Upper lobe of left lung (tissue), 6 donors: ENCODE measurements at regions not wholly inside any gene's neighbourhood (a gene's known extent, or its start where the extent isn't known, plus 50 kb on each side); places are given as distances from the start of the nearest gene placed in this dataset.
"Not testable (repeated sequence)": the region's sequence is repeated elsewhere in the genome, so short reads cannot be mapped to it uniquely, and the experiment has no call there.

Experiments used
- ATAC-seq, 2 donors: fragments of 200-7000 bp; cut with Tn5 transposase; one replicate each; pipeline ENCODE4 v1.9.1; 2022; ENCODE audit warnings: mild to moderate bottlenecking in 2 of 2, moderate library complexity in 2 of 2; ENCODE audit not compliant: low FRiP score in 2 of 2
- DNase-seq, 2 donors: peaks; one replicate each; pipeline ENCODE4 v3.0.0-alpha.2; 2019 to 2020
- H3K27ac ChIP-seq, 4 donors: fragments of 200-600 bp; sonication (generic); one replicate each; pipeline ENCODE4 v1.5.1; 2016 to 2019
- H3K27me3 ChIP-seq, 4 donors: fragments of 200-600 bp; sonication (generic); one replicate each; pipeline ENCODE4 v1.5.1; 2017 to 2019
- H3K36me3 ChIP-seq, 4 donors: fragments of 200-600 bp; sonication (generic); one replicate each; pipeline ENCODE4 v1.5.1; 2016 to 2019
- H3K4me1 ChIP-seq, 4 donors: fragments of 200-600 bp; sonication (generic); one replicate each; pipeline ENCODE4 v1.5.1; 2018 to 2019
- H3K4me3 ChIP-seq, 4 donors: fragments of 200-600 bp; sonication (generic); one replicate each; pipeline ENCODE4 v1.5.1; 2017 to 2019; ENCODE audit warnings: mild to moderate bottlenecking in 2 of 4, moderate library complexity in 1 of 4
- H3K9me3 ChIP-seq, 4 donors: fragments of 200-600 bp; sonication (generic); one replicate each; pipeline ENCODE4 v1.5.1; 2018 to 2019
- EP300 ChIP-seq, 4 donors: sonication (generic); formaldehyde crosslinking; IDR thresholded peaks; one replicate each; pipeline ENCODE4 v1.5.1; 2017; ENCODE audit warnings: antibody characterized with exemption in 4 of 4, control low read depth in 2 of 4
- POLR2A ChIP-seq, 4 donors: fragments of 450-650 bp; IDR thresholded peaks; one replicate each; pipeline ENCODE4 v1.5.1; 2016 to 2017; ENCODE audit warnings: antibody characterized with exemption in 4 of 4, mild to moderate bottlenecking in 2 of 4
- POLR2AphosphoS5 ChIP-seq, 2 donors: sonication (generic); formaldehyde crosslinking; IDR thresholded peaks; one replicate each; pipeline ENCODE4 v1.5.1; 2017; ENCODE audit warnings: antibody characterized with exemption in 2 of 2
- WGBS, 2 donors: methylation state at CpG; one replicate each; pipeline ENCODE4 v1.1.5; 2017 to 2018; 5-methylcytosine and 5-hydroxymethylcytosine counted together
- TF ChIP-seq, protein P1 (sequence below), 6 experiments: fragments of 450-650 bp in 4 of 6; fragments of 200-600 bp in 2 of 6; sonication (generic) in 2 of 6; IDR thresholded peaks; one replicate each; pipeline ENCODE4 v1.5.1; 2016 to 2019; ENCODE audit warnings: antibody characterized with exemption in 6 of 6
- donor health status: DM: no; HTN: no; CAD: no; lungs with moderate emphysema.
- donor health status: DM: no; HTN: yes; CAD: no; lungs with severe emphysema.

DNA sequence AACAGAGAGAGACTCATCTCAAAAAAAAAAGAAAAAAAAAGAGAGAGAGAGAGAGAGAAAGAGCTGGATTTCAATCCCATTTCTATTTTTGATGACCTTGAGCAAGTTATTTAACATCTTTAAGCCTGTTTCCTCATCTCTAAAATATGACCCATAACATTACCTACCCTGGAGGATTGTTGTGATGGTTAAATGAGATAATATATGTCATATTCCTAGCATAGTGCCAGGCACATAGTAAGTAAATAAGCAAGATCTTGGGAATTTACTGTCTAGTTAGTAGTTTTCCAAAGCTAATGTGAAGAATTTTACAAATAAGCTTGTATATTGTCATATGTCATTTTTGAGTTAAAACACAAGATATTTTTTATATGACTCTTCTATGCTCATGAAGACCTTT, 236.5 kb downstream of the PHLDA1 start:
- H3K9me3 ChIP-seq: no peaks in the 10 kb centered on the region
- no peaks in the 10 kb centered on the region for H3K27me3 ChIP-seq
- H3K27ac ChIP-seq: no peak overlapping the region
- TF ChIP-seq, protein P1, sequence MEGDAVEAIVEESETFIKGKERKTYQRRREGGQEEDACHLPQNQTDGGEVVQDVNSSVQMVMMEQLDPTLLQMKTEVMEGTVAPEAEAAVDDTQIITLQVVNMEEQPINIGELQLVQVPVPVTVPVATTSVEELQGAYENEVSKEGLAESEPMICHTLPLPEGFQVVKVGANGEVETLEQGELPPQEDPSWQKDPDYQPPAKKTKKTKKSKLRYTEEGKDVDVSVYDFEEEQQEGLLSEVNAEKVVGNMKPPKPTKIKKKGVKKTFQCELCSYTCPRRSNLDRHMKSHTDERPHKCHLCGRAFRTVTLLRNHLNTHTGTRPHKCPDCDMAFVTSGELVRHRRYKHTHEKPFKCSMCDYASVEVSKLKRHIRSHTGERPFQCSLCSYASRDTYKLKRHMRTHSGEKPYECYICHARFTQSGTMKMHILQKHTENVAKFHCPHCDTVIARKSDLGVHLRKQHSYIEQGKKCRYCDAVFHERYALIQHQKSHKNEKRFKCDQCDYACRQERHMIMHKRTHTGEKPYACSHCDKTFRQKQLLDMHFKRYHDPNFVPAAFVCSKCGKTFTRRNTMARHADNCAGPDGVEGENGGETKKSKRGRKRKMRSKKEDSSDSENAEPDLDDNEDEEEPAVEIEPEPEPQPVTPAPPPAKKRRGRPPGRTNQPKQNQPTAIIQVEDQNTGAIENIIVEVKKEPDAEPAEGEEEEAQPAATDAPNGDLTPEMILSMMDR (IDR thresholded peaks at IDR 0.05): no peak
- no peak for TF ChIP-seq EP300 (IDR thresholded peaks at IDR 0.05)
- TF ChIP-seq POLR2A (IDR thresholded peaks at IDR 0.05): no peak
- TF ChIP-seq POLR2AphosphoS5 (IDR thresholded peaks at IDR 0.05): no peak
- no peaks in the 10 kb centered on the region for H3K4me1 ChIP-seq
- H3K4me3 ChIP-seq: no peak overlapping the region
- ATAC-seq (no peak), DNase-seq (no peak)
- no peaks in the 10 kb centered on the region for H3K36me3 ChIP-seq

DNA sequence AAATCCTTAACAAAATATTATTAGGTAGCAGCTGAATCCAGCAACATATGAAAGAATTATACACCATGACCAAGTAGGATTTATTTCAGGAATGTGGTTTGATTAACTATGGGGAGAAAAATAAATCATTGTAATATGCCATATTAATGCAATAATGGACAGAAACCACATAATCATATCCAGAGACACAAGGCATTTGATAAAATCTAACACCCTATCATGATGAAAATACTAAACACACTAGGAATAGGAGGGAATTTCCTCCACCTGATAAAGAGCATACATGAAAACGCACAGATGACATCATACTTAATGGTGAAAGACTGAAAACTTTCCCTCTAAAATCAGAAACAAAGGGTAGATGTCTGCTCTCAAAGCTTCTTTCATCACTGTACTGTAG, 238.9 kb downstream of the PHLDA1 start:
- Histone ChIP-seq H3K36me3 (no peaks in the 10 kb centered on the region), H3K4me3 (no peak overlapping the region), H3K9me3 (no peaks in the 10 kb centered on the region), H3K4me1 (no peaks in the 10 kb centered on the region), H3K27me3 (no peaks in the 10 kb centered on the region), H3K27ac (no peak overlapping the region)
- no peak for DNase-seq
- WGBS, 2 donors: 0% methylated on average over 1 of the region's 1 CpG
- no peak for ATAC-seq
- TF ChIP-seq POLR2A (IDR thresholded peaks at IDR 0.05) (no peak), POLR2AphosphoS5 (IDR thresholded peaks at IDR 0.05) (no peak), EP300 (IDR thresholded peaks at IDR 0.05) (no peak)
- TF ChIP-seq, protein P1 (IDR thresholded peaks at IDR 0.05): no peak

DNA sequence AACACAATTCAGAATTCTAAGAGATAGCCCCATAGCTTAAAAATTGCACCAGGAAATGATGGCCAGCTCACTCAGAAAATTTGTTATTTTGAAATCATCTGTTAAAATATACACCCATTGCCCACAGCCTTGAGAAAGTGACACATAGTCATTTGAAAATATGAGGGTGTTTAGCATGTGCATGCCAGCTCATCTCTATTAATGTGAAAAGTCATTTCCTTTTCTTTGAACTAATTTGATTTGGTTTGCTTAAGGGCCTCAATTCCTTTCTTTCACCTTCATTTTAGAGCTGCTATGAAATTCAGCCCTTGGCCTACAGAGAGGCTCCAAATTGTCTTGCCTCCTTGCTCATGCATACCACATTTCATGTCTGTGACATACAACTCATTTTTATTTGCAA, 241.4 kb downstream of the PHLDA1 start:
- Histone ChIP-seq H3K36me3 (no peaks in the 10 kb centered on the region), H3K27ac (no peak overlapping the region), H3K27me3 (no peaks in the 10 kb centered on the region), H3K9me3 (no peaks in the 10 kb centered on the region), H3K4me3 (no peak overlapping the region), H3K4me1 (no peaks in the 10 kb centered on the region)
- DNase-seq: no peak
- no peak for ATAC-seq
- TF ChIP-seq, protein P1 (IDR thresholded peaks at IDR 0.05): no peak
- TF ChIP-seq EP300 (IDR thresholded peaks at IDR 0.05) (no peak), POLR2AphosphoS5 (IDR thresholded peaks at IDR 0.05) (no peak), POLR2A (IDR thresholded peaks at IDR 0.05) (no peak)

DNA sequence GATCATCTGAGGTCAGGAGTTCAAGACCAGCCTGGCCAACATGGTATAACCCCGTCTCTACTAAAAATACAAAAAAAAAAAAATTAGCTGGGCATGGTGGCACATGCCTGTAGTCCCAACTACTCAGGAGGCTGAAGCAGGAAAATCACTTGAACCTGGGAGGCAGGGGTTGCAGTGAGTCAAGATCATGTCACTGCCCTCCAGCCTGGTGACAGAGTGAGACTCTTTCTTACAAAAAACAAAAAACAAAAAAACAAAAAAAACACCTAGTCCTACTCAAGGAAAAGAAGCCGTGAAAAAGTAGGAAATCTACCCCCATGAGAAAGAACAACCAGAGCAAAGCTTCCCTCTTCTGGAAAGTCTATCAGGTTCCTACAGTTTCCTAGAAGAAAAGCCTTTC, 244.4 kb downstream of the PHLDA1 start:
- 96% methylated on average over 2 of the region's 2 CpGs for WGBS, 2 donors

DNA sequence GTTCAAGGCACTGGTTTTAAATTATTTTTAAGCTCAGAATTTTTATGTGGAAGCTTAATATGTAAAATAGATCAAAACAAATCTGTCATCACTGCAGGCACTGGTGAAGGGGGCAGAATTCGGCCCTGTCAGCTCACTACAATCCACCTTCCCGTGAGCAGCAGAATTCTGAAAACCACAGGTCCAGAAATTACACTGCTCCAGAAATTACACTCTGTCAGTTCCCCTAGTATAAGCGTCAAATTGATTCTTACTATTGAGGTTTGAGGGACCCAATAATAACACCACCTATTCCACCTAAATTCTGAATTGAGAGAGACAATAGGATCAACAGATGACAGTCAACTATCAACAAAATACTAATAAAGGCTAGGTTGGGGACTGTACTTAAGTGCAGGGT, 245.5 kb downstream of the PHLDA1 start:
- 86 to 95% methylated on average over 3 of the region's 3 CpGs for WGBS, 2 donors
- Histone ChIP-seq H3K9me3 (no peaks in the 10 kb centered on the region), H3K4me3 (no peak overlapping the region), H3K27ac (no peak overlapping the region), H3K4me1 (peaks cover 0 to 13% (median 3%) of the 10 kb centered on the region in 4 donors), H3K36me3 (no peaks in the 10 kb centered on the region), H3K27me3 (no peaks in the 10 kb centered on the region)
- DNase-seq: no peak
- TF ChIP-seq POLR2AphosphoS5 (IDR thresholded peaks at IDR 0.05) (no peak), POLR2A (IDR thresholded peaks at IDR 0.05) (no peak), EP300 (IDR thresholded peaks at IDR 0.05) (no peak)
- TF ChIP-seq, protein P1 (IDR thresholded peaks at IDR 0.05): no peak
- no peak for ATAC-seq

More for the DNA sequence above, 244.4 kb downstream of the PHLDA1 start:
- not testable (repeated sequence) for H3K4me3 ChIP-seq, H3K27me3 ChIP-seq, H3K4me1 ChIP-seq, DNase-seq, H3K9me3 ChIP-seq, ATAC-seq, H3K27ac ChIP-seq, H3K36me3 ChIP-seq
